22Rv1 (cell line): ENCODE measurements at regions not wholly inside any gene's neighbourhood (a gene's known extent, or its start where the extent isn't known, plus 50 kb on each side); places are given as distances from the start of the nearest gene placed in this dataset.

Experiments
- CTCF ChIP-seq: fragments of 450-650 bp; IDR thresholded peaks from 2 replicates; pipeline ENCODE4 v1.5.1; 2017; ENCODE audit warnings: mild to moderate bottlenecking
- ZFX ChIP-seq: fragments of 450-650 bp; IDR thresholded peaks from 2 replicates; pipeline ENCODE4 v1.6.1; 2017; ENCODE audit warnings: antibody characterized with exemption, borderline replicate concordance

- TF ChIP-seq CTCF (no peak), ZFX (no peak)
Observed at GRCh38 chr2:20533993-20534622, 87.2 kb downstream of the RHOB start.
